ENCODE measurements at regions not wholly inside any gene's neighbourhood (a gene's known extent, or its start where the extent isn't known, plus 50 kb on each side); places are given as distances from the start of the nearest gene placed in this dataset.

- no peak for TF ChIP-seq ZNF274 (IDR thresholded peaks at IDR 0.05; ENCODE audit: low read depth, low read length)
- no peak for TF ChIP-seq YY1 (IDR thresholded peaks at IDR 0.05; ENCODE audit: insufficient read depth, insufficient read length)
These were observed 69.3 kb upstream of the IER3 start for GRCh38 chr6:30813631-30814145.

Measured in NT2/D1 (cell line).